Naive thymus-derived CD4-positive, alpha-beta T cell (primary cell): ENCODE measurements at regions not wholly inside any gene's neighbourhood (a gene's known extent, or its start where the extent isn't known, plus 50 kb on each side); places are given as distances from the start of the nearest gene placed in this dataset.
A peak's percentile ranks its signal among the peaks of the same experiment; 100 is the strongest.
"Not testable (repeated sequence)": the region's sequence is repeated elsewhere in the genome, so short reads cannot be mapped to it uniquely, and the experiment has no call there.

ENCODE experiments used
- ATAC-seq: fragments of 150-1000 bp; cut with Tn5 transposase; 2 replicates; pipeline ENCODE4 v1.10.0; 2021; ENCODE audit warnings: mild to moderate bottlenecking, moderate library complexity
- CTCF ChIA-PET: fragments of 350-600 bp; sonication (Branson Sonifier 250); formaldehyde crosslinking; loops from one replicate; lab custom pipeline; 2021; ENCODE audit warnings: antibody characterized with exemption; lab: Charles Lee
- POLR2A ChIA-PET: fragments of 350-600 bp; sonication (Branson Sonifier 250); formaldehyde crosslinking; loops from one replicate; lab custom pipeline; 2021; ENCODE audit warnings: antibody characterized with exemption, inconsistent platforms; lab: Charles Lee
- DNase-seq, 9 donors: peaks; one replicate each; pipeline versions ENCODE4 v3.0.0 to v3.0.0-alpha.2; 2020 to 2022; ENCODE audit warnings: mixed read lengths in 1 of 9
- H3K27ac ChIP-seq: one replicate; pipeline ENCODE4 v1.7.0; 2013; ENCODE audit warnings: mild to moderate bottlenecking, low read depth, low read length, moderate library complexity
- H3K27me3 ChIP-seq, 2 donors: one replicate each; pipeline ENCODE4 v1.7.0; 2013; ENCODE audit warnings: low read length in 2 of 2, mild to moderate bottlenecking in 2 of 2, moderate library complexity in 2 of 2; ENCODE audit not compliant: control insufficient read depth in 2 of 2, insufficient read depth in 2 of 2
- H3K36me3 ChIP-seq, 3 experiments: 1 replicate in 2 of 3; 2 replicates in 1 of 3; pipeline ENCODE4 v1.7.0; 2013; ENCODE audit warnings: low read length in 3 of 3, mild to moderate bottlenecking in 3 of 3, moderate library complexity in 1 of 3; ENCODE audit not compliant: insufficient read depth in 3 of 3, control insufficient read depth in 2 of 3
- H3K4me1 ChIP-seq, 2 donors: one replicate each; pipeline ENCODE4 v1.7.0; 2013; ENCODE audit warnings: low read length in 2 of 2, mild to moderate bottlenecking in 2 of 2, moderate library complexity in 1 of 2; ENCODE audit not compliant: control insufficient read depth in 2 of 2, insufficient read depth in 2 of 2
- H3K4me3 ChIP-seq: 2 replicates; pipeline ENCODE4 v1.7.0; 2013; ENCODE audit warnings: mild to moderate bottlenecking, low read length
- H3K9me3 ChIP-seq, 3 experiments: 1 replicate in 2 of 3; 2 replicates in 1 of 3; pipeline ENCODE4 v1.7.0; 2013; ENCODE audit warnings: low read length in 3 of 3; ENCODE audit not compliant: control insufficient read depth in 2 of 3
- H3K27ac Mint-ChIP-seq, 9 donors: one replicate each; pipeline ENCODE4 v1.8.0; 2020 to 2022; ENCODE audit warnings: mixed read lengths in 9 of 9, mild to moderate bottlenecking in 8 of 9, moderate library complexity in 5 of 9, inconsistent platforms in 2 of 9
- H3K27me3 Mint-ChIP-seq, 5 donors: one replicate each; pipeline ENCODE4 v1.8.0; 2021 to 2022; ENCODE audit warnings: mixed read lengths in 5 of 5, mild to moderate bottlenecking in 1 of 5
- H3K36me3 Mint-ChIP-seq, 5 donors: one replicate each; pipeline ENCODE4 v1.8.0; 2020 to 2022; ENCODE audit warnings: mixed read lengths in 5 of 5, mild to moderate bottlenecking in 3 of 5, inconsistent platforms in 1 of 5
- H3K4me1 Mint-ChIP-seq, 7 donors: one replicate each; pipeline ENCODE4 v1.8.0; 2020 to 2022; ENCODE audit warnings: mixed read lengths in 7 of 7, mild to moderate bottlenecking in 3 of 7, inconsistent platforms in 1 of 7
- H3K4me3 Mint-ChIP-seq, 10 donors: one replicate each; pipeline ENCODE4 v1.8.0; 2020 to 2022; ENCODE audit warnings: mild to moderate bottlenecking in 10 of 10, mixed read lengths in 10 of 10, moderate library complexity in 6 of 10, inconsistent platforms in 2 of 10
- H3K9me3 Mint-ChIP-seq, 11 donors: one replicate each; pipeline ENCODE4 v1.8.0; 2020 to 2022; ENCODE audit warnings: mixed read lengths in 11 of 11, mild to moderate bottlenecking in 4 of 11, inconsistent platforms in 1 of 11, moderate library complexity in 1 of 11
- intact Hi-C, 2 donors: fragments of 100-400 bp; cut with micrococcal nuclease; formaldehyde crosslinking; loops; one replicate each; pipeline ENCODE4 v1.15.1; 2023

DNA sequence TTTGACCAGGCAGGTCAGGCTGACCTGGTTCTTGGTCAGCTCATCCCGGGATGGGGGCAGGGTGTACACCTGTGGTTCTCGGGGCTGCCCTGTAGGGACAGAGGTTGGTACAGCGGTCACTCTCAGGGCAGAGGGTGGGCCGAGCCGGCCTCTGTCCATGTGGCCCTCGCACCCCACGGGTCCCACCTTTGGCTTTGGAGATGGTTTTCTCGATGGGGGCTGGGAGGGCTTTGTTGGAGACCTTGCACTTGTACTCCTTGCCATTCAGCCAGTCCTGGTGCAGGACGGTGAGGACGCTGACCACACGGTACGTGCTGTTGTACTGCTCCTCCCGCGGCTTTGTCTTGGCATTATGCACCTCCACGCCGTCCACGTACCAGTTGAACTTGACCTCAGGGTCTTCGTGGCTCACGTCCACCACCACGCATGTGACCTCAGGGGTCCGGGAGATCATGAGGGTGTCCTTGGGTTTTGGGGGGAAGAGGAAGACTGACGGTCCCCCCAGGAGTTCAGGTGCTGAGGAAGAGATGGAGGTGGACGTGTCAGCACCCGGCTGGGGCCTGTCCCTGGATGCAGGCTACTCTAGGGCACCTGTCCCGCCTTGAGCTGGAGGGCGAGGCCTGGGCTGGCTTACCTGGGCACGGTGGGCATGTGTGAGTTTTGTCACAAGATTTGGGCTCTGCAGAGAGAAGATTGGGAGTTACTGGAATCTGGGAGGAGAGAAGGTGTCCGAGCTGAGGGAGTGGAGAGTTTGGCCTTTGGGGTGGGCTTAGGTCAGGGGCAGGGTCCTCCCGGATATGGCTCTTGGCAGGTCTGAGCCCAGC is 215.5 kb downstream of the TMEM121 start:
- H3K4me1 ChIP-seq, H3K36me3 ChIP-seq, H3K9me3 ChIP-seq, H3K4me1 Mint-ChIP-seq, ATAC-seq, CTCF ChIA-PET, POLR2A ChIA-PET, H3K36me3 Mint-ChIP-seq, H3K4me3 Mint-ChIP-seq, H3K9me3 Mint-ChIP-seq, H3K27me3 ChIP-seq, H3K4me3 ChIP-seq, intact Hi-C loops, H3K27ac ChIP-seq, H3K27ac Mint-ChIP-seq: not testable (repeated sequence)
- peaks cover 0 to 10% (median 0%) of the 10 kb centered on the region in 5 donors for H3K27me3 Mint-ChIP-seq
- DNase-seq, result peak in 1 of 9 donors; percentile 16

- no peak for ATAC-seq
These were observed 216.1 kb downstream of the TMEM121 start for GRCh38 chr14:105742531-105742848.

GRCh38 chr14:105742904-105743701 is 216.7 kb downstream of the TMEM121 start:
- H3K4me1 ChIP-seq, H3K4me3 ChIP-seq, H3K4me1 Mint-ChIP-seq, H3K27ac ChIP-seq, H3K27ac Mint-ChIP-seq, POLR2A ChIA-PET, intact Hi-C loops, H3K27me3 ChIP-seq, H3K9me3 ChIP-seq, DNase-seq, H3K36me3 ChIP-seq, H3K36me3 Mint-ChIP-seq, H3K9me3 Mint-ChIP-seq, CTCF ChIA-PET, H3K4me3 Mint-ChIP-seq: not testable (repeated sequence)
- ATAC-seq, result peak; percentile 16
- peaks cover 0 to 22% (median 0%) of the 10 kb centered on the region in 5 donors for H3K27me3 Mint-ChIP-seq

More at GRCh38 chr14:105742531-105742848, 216.1 kb downstream of the TMEM121 start:
- H3K4me1 Mint-ChIP-seq, result no peaks in the 10 kb centered on the region
- CTCF ChIA-PET, result no interaction called here
- intact Hi-C loops, result no loop called here
- Histone ChIP-seq H3K27ac (no peak overlapping the region), H3K27me3 (no peaks in the 10 kb centered on the region), H3K9me3 (no peaks in the 10 kb centered on the region), H3K4me1 (no peaks in the 10 kb centered on the region), H3K4me3 (no peak overlapping the region), H3K36me3 (no peaks in the 10 kb centered on the region)
- no peaks in the 10 kb centered on the region for H3K9me3 Mint-ChIP-seq
- H3K4me3 Mint-ChIP-seq, result no peak overlapping the region
- DNase-seq, result no peak
- POLR2A ChIA-PET, result no interaction called here
- no peaks in the 10 kb centered on the region for H3K36me3 Mint-ChIP-seq
- peaks cover 0 to 16% (median 0%) of the 10 kb centered on the region in 5 donors for H3K27me3 Mint-ChIP-seq
- H3K27ac Mint-ChIP-seq, result no peak overlapping the region

GRCh38 chr14:105744213-105744787 is 217.9 kb downstream of the TMEM121 start:
- CTCF ChIA-PET, result interaction anchor here (0.6 kb wide), 1 partner anchor 322 kb away, joined by 4 read pairs; no protein-coding TSS in a partner anchor
- H3K36me3 ChIP-seq, POLR2A ChIA-PET, intact Hi-C loops, H3K4me1 ChIP-seq, H3K9me3 ChIP-seq, H3K4me1 Mint-ChIP-seq, H3K27ac ChIP-seq, H3K4me3 Mint-ChIP-seq, H3K27ac Mint-ChIP-seq, H3K9me3 Mint-ChIP-seq, H3K4me3 ChIP-seq, H3K27me3 ChIP-seq, H3K36me3 Mint-ChIP-seq, ATAC-seq: not testable (repeated sequence)
- DNase-seq, result peak in 1 of 9 donors; percentile 18
- peaks cover 0 to 24% (median 0%) of the 10 kb centered on the region in 5 donors for H3K27me3 Mint-ChIP-seq

DNA sequence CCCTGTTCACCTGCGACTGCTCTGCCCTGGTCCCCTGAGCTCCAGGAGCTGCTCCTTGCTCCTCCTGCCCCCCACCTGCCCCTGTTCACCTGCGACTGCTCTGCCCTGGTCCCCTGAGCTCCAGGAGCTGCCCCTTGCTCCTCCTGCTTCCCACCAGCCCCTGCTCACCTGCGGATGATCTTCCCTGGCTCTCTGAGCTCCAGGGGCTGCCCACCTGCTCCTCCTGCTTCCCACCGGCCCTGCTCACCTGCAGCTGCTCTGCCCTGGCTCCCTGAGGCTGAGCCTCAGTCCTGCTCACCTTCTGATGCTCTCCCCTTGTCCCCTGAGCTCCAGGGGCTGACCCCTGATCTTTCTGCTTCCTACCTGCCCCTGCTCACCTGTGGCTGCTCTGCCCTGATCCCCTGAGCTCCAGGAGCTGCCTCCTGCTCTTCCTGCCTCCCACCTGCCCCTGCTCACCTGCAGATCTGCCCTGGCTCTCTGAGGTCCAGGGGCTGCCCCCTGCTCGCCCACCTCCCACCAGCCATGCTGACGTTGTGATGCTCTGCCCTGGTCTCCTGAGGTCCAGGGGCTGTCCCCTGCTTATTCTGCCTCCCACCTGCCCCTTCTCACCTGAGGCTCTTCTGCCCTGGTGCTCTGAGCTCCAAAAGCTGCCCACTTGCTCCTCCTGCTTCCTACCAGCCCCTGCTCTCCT is 219.2 kb downstream of the TMEM121 start:
- POLR2A ChIA-PET, result no interaction called here
- Mint-ChIP-seq H3K4me3 (no peak overlapping the region), H3K27ac (no peak overlapping the region), H3K36me3 (no peaks in the 10 kb centered on the region), H3K27me3 (peaks cover 0 to 24% (median 0%) of the 10 kb centered on the region in 5 donors), H3K9me3 (peaks cover 0 to 2% (median 0%) of the 10 kb centered on the region in 11 donors), H3K4me1 (no peaks in the 10 kb centered on the region)
- Histone ChIP-seq H3K36me3 (no peaks in the 10 kb centered on the region), H3K4me3 (no peak overlapping the region), H3K4me1 (no peaks in the 10 kb centered on the region), H3K27ac (no peak overlapping the region), H3K9me3 (no peaks in the 10 kb centered on the region), H3K27me3 (no peaks in the 10 kb centered on the region)
- no peak for DNase-seq
- no peak for ATAC-seq
- CTCF ChIA-PET, result no interaction called here
- intact Hi-C loops, result no loop called here

GRCh38 chr14:105746124-105746514 is 219.7 kb downstream of the TMEM121 start:
- H3K27ac Mint-ChIP-seq, result no peak overlapping the region
- peaks cover 0 to 2% (median 0%) of the 10 kb centered on the region in 11 donors for H3K9me3 Mint-ChIP-seq
- no peak for DNase-seq

More at GRCh38 chr14:105746124-105746514, 219.7 kb downstream of the TMEM121 start:
- H3K4me1 Mint-ChIP-seq, result no peaks in the 10 kb centered on the region
- Histone ChIP-seq H3K36me3 (no peaks in the 10 kb centered on the region), H3K4me3 (no peak overlapping the region), H3K27me3 (no peaks in the 10 kb centered on the region), H3K9me3 (no peaks in the 10 kb centered on the region), H3K27ac (no peak overlapping the region), H3K4me1 (no peaks in the 10 kb centered on the region)
- intact Hi-C loops, result no loop called here
- H3K4me3 Mint-ChIP-seq, result no peak overlapping the region
- POLR2A ChIA-PET, result no interaction called here
- CTCF ChIA-PET, result no interaction called here
- no peak for ATAC-seq
- peaks cover 0 to 24% (median 0%) of the 10 kb centered on the region in 5 donors for H3K27me3 Mint-ChIP-seq
- no peaks in the 10 kb centered on the region for H3K36me3 Mint-ChIP-seq
